DOHH2 (cell line): ENCODE measurements at regions not wholly inside any gene's neighbourhood (a gene's known extent, or its start where the extent isn't known, plus 50 kb on each side); places are given as distances from the start of the nearest gene placed in this dataset.

Experiments
- EZH2phosphoT487 ChIP-seq: fragments of 200-600 bp; sonication (generic); IDR thresholded peaks from 2 replicates; pipeline ENCODE4 v1.6.1; 2017; ENCODE audit warnings: borderline replicate concordance, mild to moderate bottlenecking, antibody characterized with exemption, low read length, moderate library complexity, mixed read lengths
- TF ChIP-seq, protein P1 (sequence below): fragments of 200-600 bp; sonication (generic); IDR thresholded peaks from one replicate; pipeline ENCODE4 v1.5.1; 2014; ENCODE audit warnings: antibody characterized with exemption, mild to moderate bottlenecking, low read depth, low read length; ENCODE audit not compliant: poor library complexity, severe bottlenecking

DNA sequence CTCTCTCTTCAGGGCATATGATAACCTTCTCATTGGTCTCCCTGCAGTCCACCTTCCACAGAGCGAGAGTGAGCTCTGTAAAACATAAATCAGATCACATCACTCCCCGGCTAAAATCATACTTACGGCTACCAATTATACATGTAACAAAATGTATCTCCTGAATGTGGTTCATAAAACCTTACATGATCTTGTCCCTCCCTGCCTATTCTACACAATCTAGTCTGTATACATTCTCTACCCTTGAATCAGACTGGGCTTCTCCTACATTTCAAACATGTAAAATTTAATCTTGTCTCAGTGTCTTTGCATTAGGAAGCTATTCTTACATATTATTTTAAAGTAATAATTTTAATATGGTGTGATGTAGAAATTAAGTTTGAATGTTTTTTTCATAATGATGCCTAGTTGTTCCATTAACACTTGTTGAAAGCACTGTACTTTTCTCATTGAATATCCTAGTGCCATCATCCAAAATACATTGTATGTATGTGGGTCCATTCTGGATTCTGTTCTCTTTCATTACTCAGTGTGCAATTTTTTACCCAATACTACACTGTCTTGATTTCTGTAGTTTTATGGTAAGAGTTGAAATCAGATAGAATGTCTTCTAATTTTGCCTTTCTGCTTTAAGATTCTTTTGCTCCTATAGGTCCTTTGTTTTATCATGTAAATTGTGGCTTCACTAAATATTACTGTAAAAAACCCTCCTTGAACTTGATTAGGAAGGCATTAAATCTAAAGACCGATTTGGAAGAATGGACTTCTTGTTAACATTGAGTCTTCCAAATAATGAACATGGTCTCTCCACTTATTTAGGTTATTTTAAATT is 403.3 kb upstream of the EPHA7 start:
- TF ChIP-seq EZH2phosphoT487, result no peak
- TF ChIP-seq, protein P1, sequence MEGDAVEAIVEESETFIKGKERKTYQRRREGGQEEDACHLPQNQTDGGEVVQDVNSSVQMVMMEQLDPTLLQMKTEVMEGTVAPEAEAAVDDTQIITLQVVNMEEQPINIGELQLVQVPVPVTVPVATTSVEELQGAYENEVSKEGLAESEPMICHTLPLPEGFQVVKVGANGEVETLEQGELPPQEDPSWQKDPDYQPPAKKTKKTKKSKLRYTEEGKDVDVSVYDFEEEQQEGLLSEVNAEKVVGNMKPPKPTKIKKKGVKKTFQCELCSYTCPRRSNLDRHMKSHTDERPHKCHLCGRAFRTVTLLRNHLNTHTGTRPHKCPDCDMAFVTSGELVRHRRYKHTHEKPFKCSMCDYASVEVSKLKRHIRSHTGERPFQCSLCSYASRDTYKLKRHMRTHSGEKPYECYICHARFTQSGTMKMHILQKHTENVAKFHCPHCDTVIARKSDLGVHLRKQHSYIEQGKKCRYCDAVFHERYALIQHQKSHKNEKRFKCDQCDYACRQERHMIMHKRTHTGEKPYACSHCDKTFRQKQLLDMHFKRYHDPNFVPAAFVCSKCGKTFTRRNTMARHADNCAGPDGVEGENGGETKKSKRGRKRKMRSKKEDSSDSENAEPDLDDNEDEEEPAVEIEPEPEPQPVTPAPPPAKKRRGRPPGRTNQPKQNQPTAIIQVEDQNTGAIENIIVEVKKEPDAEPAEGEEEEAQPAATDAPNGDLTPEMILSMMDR, result no peak
